ENCODE measurements at regions not wholly inside any gene's neighbourhood (a gene's known extent, or its start where the extent isn't known, plus 50 kb on each side); places are given as distances from the start of the nearest gene placed in this dataset.

DNA sequence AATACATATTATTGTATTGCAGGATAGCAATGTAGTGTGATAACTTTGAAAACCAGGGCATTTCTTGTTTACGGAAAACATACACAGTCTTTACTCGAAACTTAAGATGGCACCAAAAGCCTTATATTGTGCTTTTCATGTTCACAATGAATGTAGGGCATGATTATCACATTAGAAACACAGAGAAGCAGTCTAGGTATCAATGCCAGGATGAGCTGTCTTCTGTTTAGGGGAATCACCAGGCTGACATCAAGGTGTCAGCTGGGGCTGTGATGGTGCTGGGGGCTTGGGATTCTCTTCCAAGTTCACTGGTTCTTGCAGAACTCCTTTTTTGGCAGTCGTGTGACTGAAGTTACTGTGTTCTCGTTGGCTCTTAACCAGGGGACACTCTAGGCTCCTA lies 1067.3 kb downstream of the FLRT2 start:
- H3K36me3 Mint-ChIP-seq, result no peaks in the 10 kb centered on the region
- H3K27ac Mint-ChIP-seq, result no peak overlapping the region
- H3K27me3 Mint-ChIP-seq, result no peaks in the 10 kb centered on the region
- ATAC-seq, result no peak
- no peak overlapping the region for H3K4me3 Mint-ChIP-seq
- peaks cover 15% of the 10 kb centered on the region for H3K9me3 Mint-ChIP-seq
- H3K4me1 Mint-ChIP-seq, result no peaks in the 10 kb centered on the region

DNA sequence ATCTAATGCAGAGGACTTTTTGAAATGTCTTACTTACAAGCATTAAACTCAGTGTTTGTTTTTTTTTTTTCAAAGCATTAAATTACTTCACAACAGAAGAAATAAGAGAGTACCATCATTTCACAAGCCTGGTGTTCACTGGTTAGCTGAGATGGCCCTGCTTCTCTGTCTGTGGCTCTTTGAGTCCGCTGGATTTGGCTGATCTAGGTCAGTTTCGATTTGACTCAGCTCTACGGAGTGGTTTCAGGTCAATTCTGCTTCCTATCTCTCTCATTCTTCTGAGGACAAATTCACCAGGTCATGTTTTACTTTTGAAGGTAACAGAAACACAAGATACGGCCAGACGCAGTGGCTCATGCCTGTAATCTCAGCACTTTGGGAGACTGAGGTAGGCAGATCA lies 1066.1 kb downstream of the FLRT2 start:
- peaks cover 14% of the 10 kb centered on the region for H3K9me3 Mint-ChIP-seq
- H3K36me3 Mint-ChIP-seq, result no peaks in the 10 kb centered on the region
- no peaks in the 10 kb centered on the region for H3K27me3 Mint-ChIP-seq
- H3K4me3 Mint-ChIP-seq, result no peak overlapping the region
- no peak for ATAC-seq
- no peaks in the 10 kb centered on the region for H3K4me1 Mint-ChIP-seq
- H3K27ac Mint-ChIP-seq, result no peak overlapping the region

DNA sequence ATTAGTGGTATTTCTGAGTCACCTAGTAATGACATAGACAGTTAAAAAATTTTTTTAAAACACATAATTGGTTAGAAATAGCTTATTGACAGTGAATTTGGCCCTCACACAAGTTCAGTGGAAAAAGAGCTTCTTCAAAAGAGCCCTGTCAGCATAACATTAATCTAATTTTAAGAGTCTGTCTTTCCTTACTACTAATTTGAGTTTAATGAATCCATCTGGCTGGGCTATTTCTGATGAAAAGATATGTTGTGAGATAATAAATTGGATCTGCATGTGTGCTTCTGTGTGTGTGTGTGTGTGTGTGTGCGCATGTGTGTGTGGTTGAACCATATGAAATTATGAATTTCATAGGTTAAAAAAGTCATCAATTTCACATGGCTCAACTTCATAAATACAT lies 1045.2 kb downstream of the FLRT2 start:
- ATAC-seq, result no peak
- no peak overlapping the region for H3K27ac Mint-ChIP-seq

DNA sequence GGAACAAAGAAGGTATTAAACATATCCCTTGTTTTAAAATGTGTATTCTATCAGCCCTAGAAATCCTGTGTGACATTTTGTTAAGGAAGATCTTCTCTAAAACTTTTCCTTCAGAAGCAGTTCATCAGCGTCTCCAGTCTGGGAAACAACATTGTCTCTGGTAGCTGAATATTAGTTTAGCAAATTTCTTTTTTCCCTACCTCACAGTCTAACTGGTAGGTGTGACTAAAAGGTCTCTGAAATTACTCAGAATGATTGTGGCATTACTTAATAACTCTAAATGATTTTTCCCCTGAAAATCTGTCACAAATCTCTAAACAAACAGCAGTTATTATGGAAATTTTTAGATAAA lies 1044.8 kb downstream of the FLRT2 start:
- Mint-ChIP-seq H3K4me1 (no peaks in the 10 kb centered on the region), H3K4me3 (no peak overlapping the region), H3K36me3 (no peaks in the 10 kb centered on the region), H3K9me3 (peaks cover 3% of the 10 kb centered on the region), H3K27ac (no peak overlapping the region), H3K27me3 (no peaks in the 10 kb centered on the region)
- ATAC-seq, result no peak

More for the DNA sequence above, 1045.2 kb downstream of the FLRT2 start:
- peaks cover 3% of the 10 kb centered on the region for H3K9me3 Mint-ChIP-seq
- no peaks in the 10 kb centered on the region for H3K27me3 Mint-ChIP-seq
- no peaks in the 10 kb centered on the region for H3K36me3 Mint-ChIP-seq
- H3K4me1 Mint-ChIP-seq, result no peaks in the 10 kb centered on the region
- H3K4me3 Mint-ChIP-seq, result no peak overlapping the region

DNA sequence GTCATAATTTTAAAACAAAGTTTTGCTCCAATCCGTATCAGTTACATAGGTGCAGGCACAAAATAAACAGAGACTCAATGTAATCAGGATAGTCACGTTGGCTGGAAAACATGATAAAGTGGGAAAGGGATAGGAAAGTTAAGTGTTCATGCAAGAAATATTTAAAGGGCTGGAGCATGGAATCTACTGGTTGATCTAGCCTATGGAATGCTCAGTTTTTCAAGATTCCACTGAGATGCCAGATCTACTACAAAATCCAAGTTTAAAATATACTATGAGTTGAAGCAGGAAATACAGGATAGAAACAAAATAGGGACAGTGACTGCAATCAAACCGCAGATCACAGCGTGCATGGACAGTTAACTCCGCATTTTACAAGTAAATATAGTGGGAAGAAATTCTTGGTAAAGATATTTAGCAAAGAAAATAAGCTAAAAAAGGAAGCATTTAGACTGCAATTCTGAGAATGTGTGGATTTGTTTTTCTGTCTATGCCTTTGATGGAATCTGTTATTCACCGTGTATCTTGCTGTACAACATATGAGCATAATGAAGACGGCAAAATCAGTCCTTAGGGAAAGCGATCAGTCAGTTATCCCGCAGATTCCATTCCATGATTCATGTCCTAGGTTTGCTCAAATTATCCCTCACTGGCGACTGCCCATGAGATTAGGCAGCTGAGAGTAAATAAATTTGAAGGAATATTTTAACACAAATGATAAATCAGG lies 1044.3 kb downstream of the FLRT2 start:
- no peaks in the 10 kb centered on the region for H3K4me1 Mint-ChIP-seq
- no peaks in the 10 kb centered on the region for H3K36me3 Mint-ChIP-seq
- no peaks in the 10 kb centered on the region for H3K27me3 Mint-ChIP-seq
- peaks cover 3% of the 10 kb centered on the region for H3K9me3 Mint-ChIP-seq
- H3K27ac Mint-ChIP-seq, result no peak overlapping the region
- no peak overlapping the region for H3K4me3 Mint-ChIP-seq
- ATAC-seq, result no peak

DNA sequence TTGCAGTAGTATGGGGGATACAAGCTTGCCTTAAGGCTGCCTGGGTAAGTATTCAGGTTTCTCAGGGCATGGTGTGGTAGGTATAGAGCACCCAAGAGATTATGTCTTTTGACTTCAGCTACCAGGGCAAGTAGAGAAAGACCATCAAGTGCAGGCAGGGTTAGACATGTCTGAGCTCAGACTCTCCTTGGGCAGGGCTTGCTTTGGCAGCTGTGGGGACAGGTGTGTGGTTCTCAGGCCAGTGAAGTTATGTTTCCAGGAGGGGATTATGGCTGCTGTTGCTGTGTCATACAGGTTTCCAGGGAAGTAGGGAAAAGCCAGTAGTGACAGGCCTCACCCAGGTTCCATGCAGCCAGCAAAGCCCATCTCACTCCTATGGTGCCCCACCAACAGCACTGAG lies 1040.4 kb downstream of the FLRT2 start:
- peak; percentile 31 for ATAC-seq
- no peaks in the 10 kb centered on the region for H3K9me3 Mint-ChIP-seq
- H3K27me3 Mint-ChIP-seq, result no peaks in the 10 kb centered on the region
- no peaks in the 10 kb centered on the region for H3K36me3 Mint-ChIP-seq
- H3K4me3 Mint-ChIP-seq, result no peak overlapping the region
- no peak overlapping the region for H3K27ac Mint-ChIP-seq
- H3K4me1 Mint-ChIP-seq, result no peaks in the 10 kb centered on the region

DNA sequence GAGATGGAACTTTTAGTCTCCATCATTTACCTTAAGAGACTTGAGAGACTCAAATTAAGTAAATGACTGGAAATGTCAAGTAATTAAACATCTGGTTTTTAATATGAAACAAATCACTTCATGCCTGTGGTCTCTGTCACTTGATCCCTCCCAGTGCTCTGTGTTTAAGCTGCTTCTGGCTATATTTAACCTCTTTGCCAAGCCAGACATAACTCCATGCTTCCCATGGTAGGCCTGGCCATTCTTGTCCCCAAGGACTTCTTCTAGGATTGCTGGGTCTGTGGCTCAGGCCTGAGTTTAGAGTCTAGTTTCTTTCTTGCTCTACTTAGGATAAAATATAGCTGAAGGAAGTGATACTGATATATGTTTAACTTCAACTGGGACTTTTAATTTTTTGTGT lies 1013.6 kb downstream of the FLRT2 start:
- no peaks in the 10 kb centered on the region for H3K27me3 Mint-ChIP-seq
- peaks cover 6% of the 10 kb centered on the region for H3K9me3 Mint-ChIP-seq
- no peak overlapping the region for H3K4me3 Mint-ChIP-seq
- ATAC-seq, result no peak
- H3K27ac Mint-ChIP-seq, result no peak overlapping the region
- H3K4me1 Mint-ChIP-seq, result no peaks in the 10 kb centered on the region
- H3K36me3 Mint-ChIP-seq, result no peaks in the 10 kb centered on the region

DNA sequence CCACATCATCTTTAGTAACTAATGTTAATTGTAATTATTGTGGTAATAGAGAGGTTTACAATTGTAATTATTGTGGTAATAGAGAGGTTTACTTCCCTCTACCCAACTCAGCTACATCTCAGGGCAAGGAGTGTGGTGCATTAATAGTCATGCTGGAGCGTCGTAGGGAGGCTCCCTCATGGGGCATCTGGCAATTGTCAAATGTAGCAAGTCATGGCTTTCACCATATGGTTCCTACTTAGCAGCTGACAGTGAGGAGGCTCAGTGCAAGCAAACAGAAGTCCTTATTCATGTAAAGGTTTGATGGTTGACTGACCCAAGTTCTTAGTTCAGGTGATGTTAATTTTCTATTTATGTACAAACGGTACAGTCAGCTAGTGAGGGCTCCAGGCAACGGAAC lies 1012.0 kb downstream of the FLRT2 start:
- ATAC-seq, result no peak
- Mint-ChIP-seq H3K27me3 (no peaks in the 10 kb centered on the region), H3K27ac (no peak overlapping the region), H3K9me3 (peaks cover 6% of the 10 kb centered on the region), H3K4me1 (no peaks in the 10 kb centered on the region), H3K36me3 (no peaks in the 10 kb centered on the region), H3K4me3 (no peak overlapping the region)

DNA sequence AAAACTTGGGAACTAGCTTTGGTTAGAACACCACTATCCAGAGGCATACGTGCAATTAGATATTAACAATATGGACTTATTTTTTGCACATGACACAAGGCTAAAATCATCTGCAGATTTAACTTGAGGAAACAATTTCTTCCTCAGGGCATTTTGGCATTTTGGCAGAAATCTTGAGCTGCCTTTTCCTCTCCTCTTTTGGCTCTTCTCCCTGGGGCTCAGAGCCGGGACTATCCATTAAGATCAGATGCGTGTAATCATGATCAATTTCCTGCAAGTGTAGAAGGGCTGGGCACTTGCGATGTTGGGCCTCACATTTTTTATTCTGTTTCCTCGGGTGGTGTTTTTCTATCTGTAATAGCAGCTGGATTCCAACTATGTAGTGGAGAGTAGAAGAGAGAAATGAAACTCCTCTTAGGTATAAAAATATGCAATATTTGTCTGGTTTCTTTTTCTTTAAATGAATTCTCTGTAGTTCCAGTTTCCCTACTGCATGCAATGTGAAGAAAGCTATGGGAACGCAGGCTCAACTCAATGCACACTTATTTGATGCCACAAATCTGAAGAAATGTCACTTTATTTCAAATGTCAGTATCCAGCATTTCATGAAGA lies 1010.8 kb downstream of the FLRT2 start:
- H3K27me3 Mint-ChIP-seq, result no peaks in the 10 kb centered on the region
- no peaks in the 10 kb centered on the region for H3K4me1 Mint-ChIP-seq
- peaks cover 3% of the 10 kb centered on the region for H3K9me3 Mint-ChIP-seq
- ATAC-seq, result no peak
- H3K36me3 Mint-ChIP-seq, result no peaks in the 10 kb centered on the region
- H3K4me3 Mint-ChIP-seq, result no peak overlapping the region
- H3K27ac Mint-ChIP-seq, result no peak overlapping the region

DNA sequence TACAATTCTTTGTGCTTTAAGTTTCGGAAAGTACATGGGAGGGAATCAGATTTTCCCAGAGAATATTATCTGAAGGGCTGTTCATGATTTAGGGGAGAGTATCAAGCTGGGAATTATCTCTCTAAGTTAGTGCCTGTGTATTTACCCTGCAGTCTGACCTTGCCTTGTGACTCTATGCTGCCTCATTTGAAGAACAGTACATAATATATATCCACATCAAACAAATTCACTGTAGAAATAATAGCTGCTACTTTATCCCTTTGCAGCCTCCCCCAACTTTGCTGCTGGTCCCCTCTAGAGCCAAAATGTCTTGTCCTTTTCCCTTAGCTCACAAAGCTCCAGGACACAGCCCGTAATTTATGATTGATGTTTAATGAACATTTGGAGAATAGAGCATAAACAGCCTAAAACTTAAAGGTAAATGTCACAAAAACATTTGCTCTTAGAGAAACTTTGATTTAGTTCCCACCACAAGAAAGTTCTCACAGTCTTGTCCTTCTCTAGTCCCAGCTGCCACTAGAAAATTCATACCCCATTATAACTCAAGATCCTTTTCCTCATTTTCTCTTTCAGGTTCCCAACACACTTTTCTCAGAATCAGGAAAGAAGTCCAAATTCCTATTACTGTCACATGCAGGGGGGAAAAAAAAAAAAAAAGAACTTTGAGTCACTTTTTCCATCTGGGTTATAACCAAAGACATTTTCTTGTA lies 1009.6 kb downstream of the FLRT2 start:
- Mint-ChIP-seq H3K27ac (no peak overlapping the region), H3K36me3 (no peaks in the 10 kb centered on the region), H3K27me3 (no peaks in the 10 kb centered on the region), H3K9me3 (no peaks in the 10 kb centered on the region), H3K4me3 (no peak overlapping the region), H3K4me1 (no peaks in the 10 kb centered on the region)
- no peak for ATAC-seq

DNA sequence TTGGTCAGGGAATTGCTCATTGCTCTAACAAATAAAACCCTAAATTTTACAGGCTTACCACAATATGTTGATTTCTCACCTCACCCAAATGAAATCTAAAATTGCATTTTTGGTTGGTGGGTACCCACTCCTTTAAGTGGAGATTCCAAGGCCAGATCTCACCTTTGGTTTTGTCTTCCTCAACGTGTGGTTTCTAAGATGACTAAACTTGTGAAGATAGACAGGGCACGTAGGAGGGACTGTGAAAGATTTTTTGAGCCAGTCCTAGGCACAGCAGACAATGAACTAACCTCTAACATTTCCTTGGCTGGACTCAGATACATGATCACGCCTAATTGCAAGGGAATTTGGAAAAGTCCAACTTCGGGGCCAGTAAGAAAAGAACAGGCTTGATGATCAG lies 1003.9 kb downstream of the FLRT2 start:
- no peaks in the 10 kb centered on the region for H3K27me3 Mint-ChIP-seq
- H3K9me3 Mint-ChIP-seq, result no peaks in the 10 kb centered on the region
- H3K4me3 Mint-ChIP-seq, result no peak overlapping the region
- H3K27ac Mint-ChIP-seq, result no peak overlapping the region
- ATAC-seq, result no peak
- no peaks in the 10 kb centered on the region for H3K4me1 Mint-ChIP-seq
- H3K36me3 Mint-ChIP-seq, result no peaks in the 10 kb centered on the region

DNA sequence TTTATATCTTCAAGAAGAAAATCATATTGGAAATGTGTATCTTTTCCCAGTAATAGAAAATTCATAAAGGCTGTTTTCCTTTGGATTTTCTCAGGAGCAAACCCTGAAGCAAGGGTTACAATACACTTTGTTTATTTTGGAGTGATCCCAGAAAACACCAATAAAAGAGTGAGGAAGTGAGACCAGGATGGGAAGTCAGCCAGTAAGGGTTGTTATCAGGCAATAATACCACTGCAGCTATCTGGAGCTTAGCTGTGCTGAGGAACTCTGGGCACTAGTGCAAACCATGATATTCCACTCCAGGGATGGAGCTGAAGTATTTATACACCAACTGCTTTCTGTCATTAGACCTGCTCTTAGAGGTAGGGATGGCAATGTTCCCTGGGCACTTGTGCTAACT lies 1002.3 kb downstream of the FLRT2 start:
- H3K27ac Mint-ChIP-seq, result no peak overlapping the region
- H3K36me3 Mint-ChIP-seq, result no peaks in the 10 kb centered on the region
- no peaks in the 10 kb centered on the region for H3K27me3 Mint-ChIP-seq
- H3K4me1 Mint-ChIP-seq, result no peaks in the 10 kb centered on the region
- ATAC-seq, result no peak
- H3K4me3 Mint-ChIP-seq, result no peak overlapping the region
- H3K9me3 Mint-ChIP-seq, result peaks cover 3% of the 10 kb centered on the region

DNA sequence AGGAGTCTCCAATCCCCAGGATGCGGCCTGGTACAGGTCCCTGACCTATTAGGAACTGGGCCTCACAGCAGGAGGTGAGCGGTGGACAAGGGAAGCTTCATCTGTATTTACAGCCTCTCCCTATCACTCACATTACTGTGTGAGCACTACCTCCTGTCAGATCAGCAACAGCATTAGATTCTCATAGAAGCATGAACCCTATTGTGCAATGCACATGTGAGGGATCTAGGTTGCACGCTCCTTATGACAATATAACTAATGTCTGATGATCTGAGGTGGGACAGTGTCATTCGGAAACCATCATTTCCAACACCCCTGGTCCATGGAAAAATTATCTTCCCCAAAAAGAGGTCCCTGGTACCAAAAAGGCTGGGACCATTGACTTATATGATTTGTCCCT lies 1000.5 kb downstream of the FLRT2 start:
- no peak for ATAC-seq
- Mint-ChIP-seq H3K27ac (no peak overlapping the region), H3K4me3 (no peak overlapping the region), H3K27me3 (no peaks in the 10 kb centered on the region), H3K4me1 (no peaks in the 10 kb centered on the region), H3K9me3 (peaks cover 3% of the 10 kb centered on the region), H3K36me3 (no peaks in the 10 kb centered on the region)

DNA sequence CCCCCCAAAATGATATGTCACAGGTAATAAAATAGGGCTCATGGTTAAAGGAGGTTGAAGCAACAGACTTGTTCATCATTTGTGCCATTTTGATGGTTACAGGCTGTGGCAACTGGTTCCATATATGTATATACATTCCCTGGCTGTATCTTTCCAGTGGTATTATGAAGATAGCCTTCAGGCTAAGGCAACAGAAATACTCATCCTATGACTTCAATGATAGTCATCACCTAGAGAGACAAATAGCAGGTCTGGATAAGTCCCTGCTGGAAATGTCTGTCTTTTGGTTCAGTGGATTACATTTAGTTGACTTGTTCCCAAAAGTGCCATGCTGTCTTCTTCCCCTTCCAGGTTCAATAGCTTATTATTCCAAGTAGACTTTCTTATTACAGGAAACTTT lies 997.4 kb downstream of the FLRT2 start:
- peaks cover 3% of the 10 kb centered on the region for H3K9me3 Mint-ChIP-seq
- H3K36me3 Mint-ChIP-seq, result no peaks in the 10 kb centered on the region
- H3K27me3 Mint-ChIP-seq, result no peaks in the 10 kb centered on the region
- no peak for ATAC-seq
- H3K4me1 Mint-ChIP-seq, result no peaks in the 10 kb centered on the region
- H3K4me3 Mint-ChIP-seq, result no peak overlapping the region
- no peak overlapping the region for H3K27ac Mint-ChIP-seq

DNA sequence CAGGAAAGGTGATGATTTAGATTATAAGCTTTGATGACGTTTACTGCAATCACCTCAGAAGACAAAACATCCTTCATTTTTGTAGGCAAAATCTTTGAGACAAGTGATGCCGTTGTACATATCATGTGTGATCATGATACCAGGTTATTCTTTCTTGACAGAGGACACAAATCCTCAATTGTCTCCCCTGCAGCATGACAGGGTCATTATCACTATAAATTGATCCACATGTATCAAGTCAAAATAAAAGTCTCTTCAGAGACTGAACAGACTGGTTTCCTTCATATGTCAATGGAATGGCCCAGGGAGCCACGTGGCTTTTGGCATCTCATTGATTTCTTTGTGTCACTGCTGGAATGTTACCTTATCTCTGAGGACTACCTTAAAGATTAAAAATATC lies 995.7 kb downstream of the FLRT2 start:
- no peak overlapping the region for H3K27ac Mint-ChIP-seq
- ATAC-seq, result no peak
- H3K36me3 Mint-ChIP-seq, result no peaks in the 10 kb centered on the region
- no peaks in the 10 kb centered on the region for H3K4me1 Mint-ChIP-seq
- no peak overlapping the region for H3K4me3 Mint-ChIP-seq
- H3K9me3 Mint-ChIP-seq, result peaks cover 3% of the 10 kb centered on the region
- H3K27me3 Mint-ChIP-seq, result no peaks in the 10 kb centered on the region

DNA sequence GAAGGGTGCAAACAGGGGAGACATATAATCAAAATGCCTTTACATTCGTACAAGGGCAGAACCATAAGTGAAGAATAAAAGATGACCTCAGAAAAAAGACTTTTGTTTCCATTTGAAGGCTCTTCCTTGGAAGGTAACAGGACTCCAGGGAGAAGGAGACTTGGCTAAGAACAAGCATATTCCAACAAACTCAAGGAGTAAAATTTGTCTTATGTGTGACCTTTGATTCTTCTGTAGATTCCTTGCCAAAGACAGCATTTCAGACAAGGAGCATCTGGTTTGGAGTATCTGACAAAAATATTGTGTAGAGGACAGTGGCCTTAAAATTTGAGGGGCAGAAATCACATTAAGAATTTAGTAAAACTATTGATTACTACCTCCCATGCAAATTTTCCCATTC lies 991.9 kb downstream of the FLRT2 start:
- Mint-ChIP-seq H3K4me1 (no peaks in the 10 kb centered on the region), H3K27me3 (no peaks in the 10 kb centered on the region), H3K36me3 (no peaks in the 10 kb centered on the region), H3K27ac (no peak overlapping the region), H3K9me3 (no peaks in the 10 kb centered on the region), H3K4me3 (no peak overlapping the region)
- ATAC-seq, result no peak

Data from stimulated activated memory B cell treated with anti-CD40 and anti-IgM and Interleukin-4, amounts not matched to agents 10 μg/mL and 1 μg/mL and 100 μg/mL, for 72 hours (primary cell).